Spleen (tissue), 7 donors: ENCODE measurements at regions not wholly inside any gene's neighbourhood (a gene's known extent, or its start where the extent isn't known, plus 50 kb on each side); places are given as distances from the start of the nearest gene placed in this dataset.

Experiments
- CTCF ChIP-seq, 11 experiments: fragments of 200-600 bp in 7 of 11; fragments of 450-650 bp in 4 of 11; sonication (generic) in 4 of 11; IDR thresholded peaks in 8 of 11; conservative IDR thresholded peaks in 3 of 11; 1 replicate in 7 of 11; 2 replicates in 4 of 11; pipeline versions ENCODE4 v1.4.0 to v1.8.0; 2016 to 2021; ENCODE audit warnings: antibody characterized with exemption in 11 of 11, inconsistent platforms in 4 of 11, mild to moderate bottlenecking in 1 of 11
- POLR2A ChIP-seq, 3 donors: fragments of 450-650 bp; IDR thresholded peaks; one replicate each; pipeline ENCODE4 v1.5.1; 2017; ENCODE audit warnings: antibody characterized with exemption in 3 of 3, mild to moderate bottlenecking in 1 of 3
- donor health status: DM: no; HTN: no; CAD: no; lungs with moderate emphysema.
- donor health status: DM: no; HTN: no; CAD: no.
- donor health status: DM: no; HTN: no; CAD: no.

GRCh38 chr17:17421346-17422216 lies 55.2 kb upstream of the MED9 start:
- TF ChIP-seq CTCF (IDR thresholded peaks at IDR 0.05 in 8 of 11, conservative IDR thresholded peaks at IDR 0.05 in 3 of 11) = no peak
- TF ChIP-seq POLR2A (IDR thresholded peaks at IDR 0.05) = no peak
